ENCODE measurements at regions not wholly inside any gene's neighbourhood (a gene's known extent, or its start where the extent isn't known, plus 50 kb on each side); places are given as distances from the start of the nearest gene placed in this dataset.

DNA sequence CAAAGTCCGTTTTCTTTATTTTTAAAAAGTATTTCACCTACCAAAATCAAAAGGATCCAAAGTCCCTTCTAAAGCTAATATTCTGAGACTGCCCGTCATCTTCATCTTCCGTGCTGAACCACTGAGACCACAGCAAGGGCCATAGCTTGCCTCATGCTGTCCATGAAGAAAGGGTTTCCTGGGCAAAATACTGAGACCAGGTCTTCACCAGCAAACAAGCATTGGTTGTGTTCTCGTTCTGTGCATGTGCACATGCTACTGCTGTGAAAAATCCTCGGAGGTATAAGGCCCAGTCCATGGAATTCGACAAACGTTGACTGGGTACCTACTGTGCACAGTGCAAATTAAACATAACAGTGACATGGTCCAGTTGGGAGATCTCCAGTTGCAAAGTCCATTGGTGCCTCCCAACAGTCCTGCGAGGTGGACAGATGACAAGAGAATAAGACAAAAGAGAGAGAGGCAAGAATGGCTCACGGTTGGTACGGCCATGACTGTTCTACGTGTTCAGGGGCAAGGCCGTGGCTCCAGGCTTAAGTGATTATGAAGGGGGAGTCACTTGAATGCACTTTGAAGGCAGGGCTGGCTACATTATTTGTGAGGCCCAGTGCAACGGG, 192.6 kb upstream of the GLI2 start (continued):
- TF ChIP-seq POLR2AphosphoS5 (IDR thresholded peaks at IDR 0.05; ENCODE audit: low read depth) = no peak

DNA sequence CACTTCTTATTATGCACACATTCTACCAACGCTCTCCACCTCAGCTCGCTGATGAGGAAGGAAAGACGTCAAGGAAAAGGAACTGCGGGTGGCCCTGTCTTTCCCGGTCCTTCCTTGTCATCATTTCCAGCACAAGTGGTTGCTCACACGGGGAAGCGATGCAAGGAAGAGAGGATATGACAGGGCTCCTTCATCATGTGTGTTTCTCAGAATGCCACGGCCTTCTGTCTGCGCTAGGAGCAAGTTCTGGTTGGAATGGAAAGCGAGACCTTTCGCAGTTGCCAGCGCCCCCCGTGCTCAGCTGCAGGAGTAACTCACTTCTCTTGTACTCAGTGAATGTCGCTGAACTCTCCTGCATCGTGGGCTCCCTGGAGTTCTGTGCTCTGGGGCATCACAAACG, 191.8 kb upstream of the GLI2 start:
- H3K4me1 ChIP-seq (ENCODE audit: insufficient read depth) = no peaks in the 10 kb centered on the region
- H3K27ac ChIP-seq (ENCODE audit: low read depth) = no peak overlapping the region
- H4K20me1 ChIP-seq (replicated peaks; ENCODE audit: insufficient read depth) = no peaks in the 10 kb centered on the region
- no peaks in the 10 kb centered on the region for H3K36me3 ChIP-seq (ENCODE audit: insufficient read depth)
- peak; percentile 47 for ATAC-seq
- H3K4me1 Mint-ChIP-seq = peaks cover 21% of the 10 kb centered on the region
- H3K9me2 ChIP-seq (ENCODE audit: insufficient read depth) = no peaks in the 10 kb centered on the region
- no peaks in the 10 kb centered on the region for H3K27me3 ChIP-seq (ENCODE audit: insufficient read depth)
- H3K36me3 Mint-ChIP-seq (ENCODE audit: low read depth) = no peaks in the 10 kb centered on the region
- H3K4me2 ChIP-seq = no peak overlapping the region
- TF ChIP-seq, protein P1, sequence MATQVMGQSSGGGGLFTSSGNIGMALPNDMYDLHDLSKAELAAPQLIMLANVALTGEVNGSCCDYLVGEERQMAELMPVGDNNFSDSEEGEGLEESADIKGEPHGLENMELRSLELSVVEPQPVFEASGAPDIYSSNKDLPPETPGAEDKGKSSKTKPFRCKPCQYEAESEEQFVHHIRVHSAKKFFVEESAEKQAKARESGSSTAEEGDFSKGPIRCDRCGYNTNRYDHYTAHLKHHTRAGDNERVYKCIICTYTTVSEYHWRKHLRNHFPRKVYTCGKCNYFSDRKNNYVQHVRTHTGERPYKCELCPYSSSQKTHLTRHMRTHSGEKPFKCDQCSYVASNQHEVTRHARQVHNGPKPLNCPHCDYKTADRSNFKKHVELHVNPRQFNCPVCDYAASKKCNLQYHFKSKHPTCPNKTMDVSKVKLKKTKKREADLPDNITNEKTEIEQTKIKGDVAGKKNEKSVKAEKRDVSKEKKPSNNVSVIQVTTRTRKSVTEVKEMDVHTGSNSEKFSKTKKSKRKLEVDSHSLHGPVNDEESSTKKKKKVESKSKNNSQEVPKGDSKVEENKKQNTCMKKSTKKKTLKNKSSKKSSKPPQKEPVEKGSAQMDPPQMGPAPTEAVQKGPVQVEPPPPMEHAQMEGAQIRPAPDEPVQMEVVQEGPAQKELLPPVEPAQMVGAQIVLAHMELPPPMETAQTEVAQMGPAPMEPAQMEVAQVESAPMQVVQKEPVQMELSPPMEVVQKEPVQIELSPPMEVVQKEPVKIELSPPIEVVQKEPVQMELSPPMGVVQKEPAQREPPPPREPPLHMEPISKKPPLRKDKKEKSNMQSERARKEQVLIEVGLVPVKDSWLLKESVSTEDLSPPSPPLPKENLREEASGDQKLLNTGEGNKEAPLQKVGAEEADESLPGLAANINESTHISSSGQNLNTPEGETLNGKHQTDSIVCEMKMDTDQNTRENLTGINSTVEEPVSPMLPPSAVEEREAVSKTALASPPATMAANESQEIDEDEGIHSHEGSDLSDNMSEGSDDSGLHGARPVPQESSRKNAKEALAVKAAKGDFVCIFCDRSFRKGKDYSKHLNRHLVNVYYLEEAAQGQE (IDR thresholded peaks at IDR 0.05; ENCODE audit: unreplicated experiment) = no peak
- TF ChIP-seq, protein P2, sequence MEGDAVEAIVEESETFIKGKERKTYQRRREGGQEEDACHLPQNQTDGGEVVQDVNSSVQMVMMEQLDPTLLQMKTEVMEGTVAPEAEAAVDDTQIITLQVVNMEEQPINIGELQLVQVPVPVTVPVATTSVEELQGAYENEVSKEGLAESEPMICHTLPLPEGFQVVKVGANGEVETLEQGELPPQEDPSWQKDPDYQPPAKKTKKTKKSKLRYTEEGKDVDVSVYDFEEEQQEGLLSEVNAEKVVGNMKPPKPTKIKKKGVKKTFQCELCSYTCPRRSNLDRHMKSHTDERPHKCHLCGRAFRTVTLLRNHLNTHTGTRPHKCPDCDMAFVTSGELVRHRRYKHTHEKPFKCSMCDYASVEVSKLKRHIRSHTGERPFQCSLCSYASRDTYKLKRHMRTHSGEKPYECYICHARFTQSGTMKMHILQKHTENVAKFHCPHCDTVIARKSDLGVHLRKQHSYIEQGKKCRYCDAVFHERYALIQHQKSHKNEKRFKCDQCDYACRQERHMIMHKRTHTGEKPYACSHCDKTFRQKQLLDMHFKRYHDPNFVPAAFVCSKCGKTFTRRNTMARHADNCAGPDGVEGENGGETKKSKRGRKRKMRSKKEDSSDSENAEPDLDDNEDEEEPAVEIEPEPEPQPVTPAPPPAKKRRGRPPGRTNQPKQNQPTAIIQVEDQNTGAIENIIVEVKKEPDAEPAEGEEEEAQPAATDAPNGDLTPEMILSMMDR (conservative IDR thresholded peaks at IDR 0.05; ENCODE audit: low read depth in 2 of 2) = 0 out of 4 replicates have a peak, but pooled peaks of 1 of the 2 experiments have one; percentile 18
- no peak overlapping the region for H3K4me3 Mint-ChIP-seq
- no peaks in the 10 kb centered on the region for H3F3A ChIP-seq (replicated peaks; ENCODE audit: low read depth)
- peak; percentile 45 for DNase-seq (ENCODE audit: low spot score)
- H3K27me3 Mint-ChIP-seq (ENCODE audit: insufficient read depth, low read depth, poor library complexity) = peaks cover 9% of the 10 kb centered on the region
- no peaks in the 10 kb centered on the region; the same call in 2 of the 3 replicates for H3K9me3 Mint-ChIP-seq
- no peak overlapping the region for H3K4me3 ChIP-seq
- H2AFZ ChIP-seq = no peak overlapping the region; the same call in 1 of the 2 replicates
- no peak overlapping the region for H3K27ac Mint-ChIP-seq
- H3K79me2 ChIP-seq (replicated peaks; ENCODE audit: insufficient read depth) = no peaks in the 10 kb centered on the region

DNA sequence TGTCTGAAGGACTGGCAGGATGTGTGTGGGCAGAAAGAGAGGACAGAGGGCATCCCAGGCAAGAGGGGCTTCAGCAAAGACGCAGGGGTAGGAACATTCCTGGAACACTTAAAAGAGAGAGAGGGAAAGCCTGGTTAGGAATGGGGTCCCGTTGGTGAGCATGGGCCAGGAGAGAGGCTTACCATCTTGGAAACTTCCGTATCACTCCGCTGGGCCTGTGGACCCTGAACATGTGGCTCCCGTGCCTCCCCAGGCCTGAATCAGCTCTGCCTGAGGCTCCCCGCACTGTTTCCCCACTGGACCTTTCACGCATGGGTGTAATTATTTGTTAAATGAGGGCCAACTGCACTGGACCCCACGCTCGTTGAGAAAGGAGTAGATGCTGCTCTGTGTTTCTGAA, 191.1 kb upstream of the GLI2 start:
- peaks cover 9% of the 10 kb centered on the region for H3K27me3 Mint-ChIP-seq (ENCODE audit: insufficient read depth, low read depth, poor library complexity)
- TF ChIP-seq EZH2phosphoT487 (IDR thresholded peaks at IDR 0.05; ENCODE audit: unreplicated experiment) = no peak
- TF ChIP-seq POLR2AphosphoS5 (IDR thresholded peaks at IDR 0.05; ENCODE audit: low read depth) = no peak
- TF ChIP-seq, protein P1 (IDR thresholded peaks at IDR 0.05; ENCODE audit: unreplicated experiment) = no peak
- TF ChIP-seq NANOG (IDR thresholded peaks at IDR 0.05; ENCODE audit: borderline replicate concordance) = no peak

More for the DNA sequence above, 191.1 kb upstream of the GLI2 start:
- Mint-ChIP-seq H3K4me3 (no peak overlapping the region), H3K9me3 (no peaks in the 10 kb centered on the region; the same call in 2 of the 3 replicates), H3K27ac (no peak overlapping the region), H3K4me1 (peaks cover 21% of the 10 kb centered on the region), H3K36me3 (ENCODE audit: low read depth) (no peaks in the 10 kb centered on the region)
- Histone ChIP-seq H3K27ac (ENCODE audit: low read depth) (no peak overlapping the region), H3K4me1 (ENCODE audit: insufficient read depth) (no peaks in the 10 kb centered on the region), H3K79me2 (replicated peaks; ENCODE audit: insufficient read depth) (no peaks in the 10 kb centered on the region), H3K4me2 (no peak overlapping the region), H2AFZ (no peak overlapping the region), H3K27me3 (ENCODE audit: insufficient read depth) (no peaks in the 10 kb centered on the region), H3K4me3 (no peak overlapping the region), H3K9me2 (ENCODE audit: insufficient read depth) (no peaks in the 10 kb centered on the region), H3F3A (replicated peaks; ENCODE audit: low read depth) (no peaks in the 10 kb centered on the region), H3K36me3 (ENCODE audit: insufficient read depth) (no peaks in the 10 kb centered on the region), H4K20me1 (replicated peaks; ENCODE audit: insufficient read depth) (no peaks in the 10 kb centered on the region)
- ATAC-seq = no peak
- DNase-seq (ENCODE audit: low spot score) = no peak
